Body of pancreas (tissue), 4 donors: ENCODE measurements at regions not wholly inside any gene's neighbourhood (a gene's known extent, or its start where the extent isn't known, plus 50 kb on each side); places are given as distances from the start of the nearest gene placed in this dataset.

Source experiments
- POLR2A ChIP-seq, 3 donors: fragments of 450-650 bp; IDR thresholded peaks; one replicate each; pipeline ENCODE4 v1.6.1; 2016; ENCODE audit warnings: antibody characterized with exemption in 3 of 3, mild to moderate bottlenecking in 2 of 3
- TF ChIP-seq, protein P1 (sequence below), 7 experiments: fragments of 450-650 bp in 4 of 7; fragments of 200-600 bp in 3 of 7; sonication (generic) in 3 of 7; IDR thresholded peaks; one replicate each; pipeline ENCODE4 v1.5.1; 2016 to 2019; ENCODE audit warnings: antibody characterized with exemption in 7 of 7

DNA sequence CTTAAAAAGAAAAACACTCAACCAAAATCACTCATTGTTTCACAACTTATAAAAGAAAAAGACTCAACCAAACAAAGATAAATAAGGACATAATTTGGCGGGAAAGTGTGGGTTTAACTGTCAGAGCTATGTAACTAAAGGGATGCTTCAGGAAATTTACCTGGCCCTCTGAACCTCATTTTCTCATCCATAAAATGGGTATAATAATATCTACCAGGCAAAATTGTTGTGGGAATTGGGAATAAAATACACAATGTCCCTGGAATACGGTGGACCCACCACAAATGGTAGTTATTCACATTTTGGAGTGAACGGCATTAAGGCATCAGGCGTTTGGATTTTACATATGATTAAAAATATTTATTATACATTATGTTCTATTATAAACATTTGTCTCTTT, 228.5 kb upstream of the ANKRD55 start:
- no peak for TF ChIP-seq POLR2A (IDR thresholded peaks at IDR 0.05)
- TF ChIP-seq, protein P1, sequence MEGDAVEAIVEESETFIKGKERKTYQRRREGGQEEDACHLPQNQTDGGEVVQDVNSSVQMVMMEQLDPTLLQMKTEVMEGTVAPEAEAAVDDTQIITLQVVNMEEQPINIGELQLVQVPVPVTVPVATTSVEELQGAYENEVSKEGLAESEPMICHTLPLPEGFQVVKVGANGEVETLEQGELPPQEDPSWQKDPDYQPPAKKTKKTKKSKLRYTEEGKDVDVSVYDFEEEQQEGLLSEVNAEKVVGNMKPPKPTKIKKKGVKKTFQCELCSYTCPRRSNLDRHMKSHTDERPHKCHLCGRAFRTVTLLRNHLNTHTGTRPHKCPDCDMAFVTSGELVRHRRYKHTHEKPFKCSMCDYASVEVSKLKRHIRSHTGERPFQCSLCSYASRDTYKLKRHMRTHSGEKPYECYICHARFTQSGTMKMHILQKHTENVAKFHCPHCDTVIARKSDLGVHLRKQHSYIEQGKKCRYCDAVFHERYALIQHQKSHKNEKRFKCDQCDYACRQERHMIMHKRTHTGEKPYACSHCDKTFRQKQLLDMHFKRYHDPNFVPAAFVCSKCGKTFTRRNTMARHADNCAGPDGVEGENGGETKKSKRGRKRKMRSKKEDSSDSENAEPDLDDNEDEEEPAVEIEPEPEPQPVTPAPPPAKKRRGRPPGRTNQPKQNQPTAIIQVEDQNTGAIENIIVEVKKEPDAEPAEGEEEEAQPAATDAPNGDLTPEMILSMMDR (IDR thresholded peaks at IDR 0.05): no peak
